ENCODE measurements at regions not wholly inside any gene's neighbourhood (a gene's known extent, or its start where the extent isn't known, plus 50 kb on each side); places are given as distances from the start of the nearest gene placed in this dataset.

GRCh38 chr19:23547156-23547555 is 139.9 kb downstream of the ZNF675 start:
- TF ChIP-seq TFE3 (CRISPR knock-in tag; IDR thresholded peaks at IDR 0.05) (peak; percentile 54), PML (IDR thresholded peaks at IDR 0.05; ENCODE audit: low read length) (no peak)
- no peaks in the 10 kb centered on the region for H3K36me3 ChIP-seq (ENCODE audit: control insufficient read depth, insufficient read depth, low read length)
- no peak overlapping the region for H3K4me2 ChIP-seq (ENCODE audit: insufficient read depth, low read length)
- POLR2A ChIA-PET, result no interaction called here
- no peaks in the 10 kb centered on the region for H3K9me1 ChIP-seq (ENCODE audit: control insufficient read depth, insufficient read depth, low read length)
- in situ Hi-C loops (cut with MboI) (no loop called here), intact Hi-C loops (cut with micrococcal nuclease) (no loop called here)
- FAIRE-seq (no peak), ATAC-seq (no peak), DNase-seq (ENCODE audit: extremely low read depth in 1 of 4, low spot score in 3 of 4) (no peak)
- WGBS (ENCODE audit: insufficient coverage, low coverage, missing lambda C conversion rate), result 0% methylated on average over 3 of the region's 3 CpGs
- H3K79me2 ChIP-seq (ENCODE audit: control insufficient read depth, insufficient read depth, low read length), result no peaks in the 10 kb centered on the region
- no peak overlapping the region for H3K27ac ChIP-seq (ENCODE audit: extremely low read depth, low read depth, low read length)
- H4K20me1 ChIP-seq (replicated peaks; ENCODE audit: control insufficient read depth, insufficient read depth, low read length), result no peaks in the 10 kb centered on the region
- H3K9ac ChIP-seq (ENCODE audit: insufficient read depth in 1 of 2, low read depth in 2 of 2, low read length in 2 of 2), result no peak overlapping the region
- H3K4me1 ChIP-seq (replicated peaks in 1 of 2; ENCODE audit: control insufficient read depth in 2 of 2, insufficient read depth in 2 of 2, low read length in 2 of 2), result no peaks in the 10 kb centered on the region
- CTCF ChIA-PET (ENCODE audit: low intra/inter-chr PET ratio), result no interaction called here
- no peaks in the 10 kb centered on the region for H3K9me3 ChIP-seq (replicated peaks; ENCODE audit: control insufficient read depth, insufficient read depth, low read depth, low read length)
- H3K27me3 ChIP-seq (ENCODE audit: control insufficient read depth in 2 of 2, insufficient read depth in 2 of 2, low read length in 2 of 2), result no peaks in the 10 kb centered on the region
- no peak overlapping the region for H2AFZ ChIP-seq (ENCODE audit: low read depth, low read length)
- H3K4me3 ChIP-seq, result no peak overlapping the region
- BruUV-seq (replicated peaks), result no TSS peak

GRCh38 chr19:23543351-23543750 is 143.7 kb downstream of the ZNF675 start:
- no peaks in the 10 kb centered on the region for H3K79me2 ChIP-seq (ENCODE audit: control insufficient read depth, insufficient read depth, low read length)
- H3K27ac ChIP-seq (ENCODE audit: extremely low read depth, low read depth, low read length), result no peak overlapping the region
- no peak overlapping the region for H3K9ac ChIP-seq (ENCODE audit: insufficient read depth in 1 of 2, low read depth in 2 of 2, low read length in 2 of 2)
- DNase-seq (ENCODE audit: extremely low read depth in 1 of 4, low spot score in 3 of 4), result no peak
- H3K9me3 ChIP-seq (replicated peaks; ENCODE audit: control insufficient read depth, insufficient read depth, low read depth, low read length), result no peaks in the 10 kb centered on the region
- 6% methylated on average over 2 of the region's 2 CpGs for WGBS (ENCODE audit: insufficient coverage, low coverage, missing lambda C conversion rate)
- in situ Hi-C loops (cut with MboI) (no loop called here), intact Hi-C loops (cut with micrococcal nuclease) (no loop called here)
- no peaks in the 10 kb centered on the region for H4K20me1 ChIP-seq (replicated peaks; ENCODE audit: control insufficient read depth, insufficient read depth, low read length)
- no peaks in the 10 kb centered on the region for H3K27me3 ChIP-seq (ENCODE audit: control insufficient read depth in 2 of 2, insufficient read depth in 2 of 2, low read length in 2 of 2)
- no peaks in the 10 kb centered on the region for H3K36me3 ChIP-seq (ENCODE audit: control insufficient read depth, insufficient read depth, low read length)
- no peak overlapping the region for H3K4me3 ChIP-seq
- BruUV-seq (replicated peaks), result no TSS peak
- ChIA-PET POLR2A (no interaction called here), CTCF (ENCODE audit: low intra/inter-chr PET ratio) (no interaction called here)
- no peak overlapping the region for H3K4me2 ChIP-seq (ENCODE audit: insufficient read depth, low read length)
- H3K9me1 ChIP-seq (ENCODE audit: control insufficient read depth, insufficient read depth, low read length), result no peaks in the 10 kb centered on the region
- no peak for FAIRE-seq
- ATAC-seq, result no peak
- H3K4me1 ChIP-seq (replicated peaks in 1 of 2; ENCODE audit: control insufficient read depth in 2 of 2, insufficient read depth in 2 of 2, low read length in 2 of 2), result no peaks in the 10 kb centered on the region
- no peak overlapping the region for H2AFZ ChIP-seq (ENCODE audit: low read depth, low read length)
- no peak for TF ChIP-seq DEAF1 (CRISPR knock-in tag; IDR thresholded peaks at IDR 0.05)
- no peak for TF ChIP-seq MNT (conservative IDR thresholded peaks at IDR 0.05)
- no peak for TF ChIP-seq ETV5 (CRISPR knock-in tag; IDR thresholded peaks at IDR 0.05; ENCODE audit: low read depth)
- TF ChIP-seq TFAP4 (CRISPR knock-in tag; IDR thresholded peaks at IDR 0.05; ENCODE audit: borderline replicate concordance), result no peak
- no peak for TF ChIP-seq EGR1 (conservative IDR thresholded peaks at IDR 0.05)
- TF ChIP-seq RHOXF2B (CRISPR knock-in tag; conservative IDR thresholded peaks at IDR 0.05), result no peak
- TF ChIP-seq IFI16 (CRISPR knock-in tag; IDR thresholded peaks at IDR 0.05), result no peak
